ENCODE measurements at regions not wholly inside any gene's neighbourhood (a gene's known extent, or its start where the extent isn't known, plus 50 kb on each side); places are given as distances from the start of the nearest gene placed in this dataset.
"Not testable (repeated sequence)": the region's sequence is repeated elsewhere in the genome, so short reads cannot be mapped to it uniquely, and the experiment has no call there.

- no peak for DNase-seq (ENCODE audit: low read depth)
These were observed 194.4 kb downstream of the CTTN start for GRCh38 chr11:70592641-70593165.

DNA sequence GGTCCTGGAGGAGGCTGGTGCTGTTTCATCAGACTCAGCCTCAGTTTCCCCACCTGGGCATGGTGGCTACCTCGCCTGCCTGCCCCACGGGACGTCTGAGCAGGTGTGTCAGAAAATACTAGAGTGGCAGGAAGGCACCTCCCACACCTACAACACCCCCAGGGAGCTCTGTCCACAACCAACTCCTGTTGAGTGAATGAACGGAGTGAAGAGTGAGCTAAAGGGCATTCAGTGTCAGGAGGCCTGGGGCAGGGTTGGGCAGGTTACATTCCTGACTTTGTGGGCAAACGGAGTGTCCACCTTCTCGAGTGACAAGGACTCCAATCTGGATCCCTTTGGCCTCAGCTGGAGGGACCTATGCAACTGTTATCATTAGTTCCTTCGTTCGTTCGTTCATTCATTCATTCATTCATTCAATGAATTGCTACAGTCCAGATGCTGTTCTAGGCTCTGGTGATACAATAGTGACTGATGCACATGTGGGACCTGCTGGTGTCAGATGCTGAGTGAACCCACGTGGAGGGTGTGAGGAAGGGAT lies 195.2 kb downstream of the CTTN start:
- DNase-seq (ENCODE audit: low read depth), result no peak

- DNase-seq (ENCODE audit: low read depth), result no peak
These were observed 195.7 kb downstream of the CTTN start for GRCh38 chr11:70594031-70594430.

DNA sequence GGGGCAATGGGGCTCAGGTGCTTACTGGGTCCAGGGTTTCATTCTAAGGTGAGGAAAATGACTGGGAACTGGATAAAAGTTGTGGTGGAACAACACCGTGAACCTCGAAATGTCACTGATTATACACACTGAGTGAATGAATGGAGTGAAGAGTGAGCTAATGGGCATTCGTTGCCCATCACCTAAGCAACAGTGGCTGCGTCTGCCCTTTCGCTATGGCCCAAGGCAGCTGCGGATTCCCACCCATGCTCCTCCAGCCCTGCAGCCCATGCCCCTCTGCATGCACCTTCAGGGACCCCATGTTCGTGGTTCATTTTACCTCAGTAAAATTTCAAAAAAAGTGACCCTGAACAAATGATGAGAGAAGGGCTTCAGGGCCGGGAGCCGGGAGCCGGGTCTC lies 196.3 kb downstream of the CTTN start:
- DNase-seq (ENCODE audit: low read depth), result no peak

DNA sequence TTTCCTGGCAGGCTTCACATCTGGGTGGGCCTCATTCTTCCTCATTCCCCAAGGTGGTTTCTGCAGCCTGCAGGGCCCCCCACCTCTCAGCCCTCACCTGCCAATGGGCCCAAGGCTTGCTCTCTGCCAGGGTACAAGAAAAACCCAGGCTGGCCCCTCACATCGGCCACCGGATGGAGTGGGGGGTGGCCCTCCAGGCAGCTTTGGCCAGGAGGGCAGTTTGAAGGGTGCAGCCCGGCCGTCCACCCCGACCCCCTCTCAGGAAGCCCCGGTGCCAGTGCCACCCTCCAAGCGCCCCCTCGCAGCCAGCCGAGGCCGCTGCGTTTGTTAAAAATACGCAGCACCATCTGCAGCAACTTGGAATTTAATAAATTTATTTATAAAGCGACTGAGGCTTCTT lies 196.7 kb downstream of the CTTN start:
- no peak for DNase-seq (ENCODE audit: low read depth)

GRCh38 chr11:70595452-70595851 lies 197.1 kb downstream of the CTTN start:
- no peak for DNase-seq (ENCODE audit: low read depth)

DNA sequence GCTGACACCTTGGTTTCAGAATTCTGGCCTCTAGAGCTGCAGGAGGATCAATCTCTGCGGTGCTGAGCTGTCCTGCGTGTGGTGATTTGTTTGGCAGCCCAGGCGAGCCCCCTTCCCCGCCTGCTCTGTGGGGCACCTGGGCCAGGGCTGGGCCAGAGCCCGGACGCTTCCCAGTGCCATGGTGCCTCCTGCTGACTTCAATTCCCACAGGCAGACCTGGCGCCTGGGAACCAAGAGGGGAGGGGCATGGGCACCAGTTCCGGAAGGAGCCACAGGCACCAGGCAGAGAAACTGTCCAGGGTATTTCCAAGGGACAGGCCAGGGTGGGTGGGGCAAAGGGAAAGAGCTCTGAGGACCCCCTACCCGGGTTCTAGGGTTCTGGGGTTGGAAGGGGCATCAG lies 197.8 kb downstream of the CTTN start:
- no peak for DNase-seq (ENCODE audit: low read depth)

DNA sequence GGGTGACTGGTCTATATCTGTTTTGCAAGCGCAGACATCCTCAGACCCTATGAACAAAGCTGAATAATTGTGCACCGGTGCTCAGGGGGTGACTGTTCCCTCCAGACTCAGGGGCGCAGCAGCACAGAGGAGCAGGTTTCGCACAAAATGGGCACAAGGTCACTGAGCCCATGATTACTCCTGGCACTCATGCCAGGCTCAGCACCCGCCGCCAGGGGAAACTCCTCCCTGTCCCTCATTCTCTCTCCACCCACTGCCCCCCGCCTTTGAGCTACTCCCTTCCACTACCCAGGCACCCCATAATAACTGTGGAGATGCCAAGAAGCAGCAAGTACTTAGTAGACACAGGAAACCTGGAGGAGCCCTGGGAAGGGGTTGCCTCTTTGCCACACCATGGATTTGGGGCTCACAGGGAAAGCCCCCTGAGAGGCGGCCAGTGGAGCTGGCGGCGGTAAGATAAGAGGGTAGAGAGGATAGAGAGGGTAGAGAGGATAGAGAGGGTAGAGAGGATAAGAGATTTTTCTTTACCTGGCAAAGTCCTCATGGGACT lies 198.8 kb downstream of the CTTN start:
- DNase-seq (ENCODE audit: low read depth), result no peak

- no peak for DNase-seq (ENCODE audit: low read depth)
These were observed 199.7 kb downstream of the CTTN start for GRCh38 chr11:70597751-70598625.

DNA sequence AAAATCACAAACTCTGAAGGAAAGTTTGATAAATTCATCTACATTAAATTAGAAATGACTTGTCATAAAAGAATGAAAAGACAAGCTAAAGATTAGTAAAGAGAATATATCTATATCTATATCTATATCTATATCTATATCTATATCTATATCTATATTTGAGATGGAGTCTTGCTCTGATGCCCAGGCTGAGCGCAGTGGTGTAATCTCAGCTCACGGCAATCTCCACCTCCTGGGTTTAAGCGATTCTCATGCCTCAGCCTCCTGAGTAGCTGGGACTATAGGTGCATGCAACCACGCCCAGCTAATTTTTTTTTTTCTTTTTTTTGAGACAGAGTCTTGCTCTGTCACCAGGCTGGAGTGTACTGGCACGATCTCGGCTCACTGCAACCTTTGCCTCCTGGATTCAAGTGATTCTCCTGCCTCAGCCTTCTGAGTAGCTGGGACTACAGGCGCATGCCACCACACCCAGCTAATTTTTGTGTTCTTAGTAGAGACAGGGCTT lies 202.6 kb downstream of the CTTN start:
- not testable (repeated sequence) for DNase-seq (ENCODE audit: low read depth)

- no peak for DNase-seq (ENCODE audit: low read depth)
These were observed 203.7 kb downstream of the CTTN start for GRCh38 chr11:70601861-70602538.

GRCh38 chr11:70603114-70603755 lies 204.9 kb downstream of the CTTN start:
- no peak for DNase-seq (ENCODE audit: low read depth)

GRCh38 chr11:70603756-70604211 lies 205.5 kb downstream of the CTTN start:
- no peak for DNase-seq (ENCODE audit: low read depth)

DNA sequence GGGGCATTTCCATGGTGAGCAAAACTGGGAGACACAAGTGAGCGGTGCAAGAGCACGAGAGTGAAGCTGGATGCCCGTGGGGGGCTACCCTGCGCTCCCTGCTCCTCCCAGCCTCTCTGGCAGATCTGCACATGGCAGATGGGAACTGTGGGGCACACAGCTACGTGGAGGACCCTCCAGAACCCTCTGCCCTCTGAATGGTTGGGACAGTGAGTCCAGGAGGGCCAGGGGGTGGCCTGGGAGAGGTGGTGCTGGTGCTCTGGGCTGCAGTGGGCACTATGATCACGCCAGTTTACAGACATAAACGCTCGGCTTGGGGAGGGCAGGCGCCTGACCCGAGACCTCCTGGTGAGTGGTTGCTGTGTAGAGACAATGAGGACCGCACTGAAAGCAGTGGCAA lies 205.9 kb downstream of the CTTN start:
- no peak for DNase-seq (ENCODE audit: low read depth)

GRCh38 chr11:70604630-70605467 lies 206.5 kb downstream of the CTTN start:
- DNase-seq (ENCODE audit: low read depth), result no peak

DNA sequence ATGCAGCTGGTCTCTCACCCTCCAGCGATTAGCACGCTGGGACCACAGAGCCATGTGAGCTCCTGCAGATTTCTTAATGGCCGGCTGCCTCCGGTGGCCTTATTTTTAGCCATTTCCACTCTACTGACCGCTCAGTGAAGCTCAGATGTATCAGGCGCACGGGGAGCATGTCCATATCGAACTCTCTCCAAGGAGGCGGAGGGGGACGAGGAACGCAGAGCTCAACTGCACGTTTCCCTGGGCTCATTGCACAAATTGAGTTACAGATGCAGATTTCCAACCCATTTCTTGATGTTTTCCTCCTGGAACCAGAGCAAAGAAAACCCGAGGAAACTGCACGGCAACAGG lies 207.1 kb downstream of the CTTN start:
- no peak for DNase-seq (ENCODE audit: low read depth)

DNA sequence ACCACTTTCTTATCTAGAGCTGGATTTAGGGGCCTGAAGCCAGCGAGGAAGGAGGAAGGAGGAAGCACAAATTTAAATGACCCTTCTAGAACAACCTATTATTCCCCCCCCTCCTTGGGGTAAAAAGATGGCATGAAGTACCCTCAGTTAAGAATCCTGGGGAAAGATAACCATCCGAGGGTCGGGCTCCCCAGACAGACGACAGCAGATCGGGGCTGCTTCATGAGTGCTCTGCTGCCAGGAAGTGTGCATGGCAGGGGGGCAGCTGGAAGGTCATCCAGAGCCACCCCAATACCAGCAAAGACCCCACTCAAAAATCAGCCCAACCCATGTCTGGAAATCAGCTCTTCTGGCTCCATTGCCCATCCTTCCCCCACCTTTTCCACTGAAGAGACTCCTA lies 207.5 kb downstream of the CTTN start:
- DNase-seq (ENCODE audit: low read depth), result no peak

GRCh38 chr11:70606248-70606950 lies 208.1 kb downstream of the CTTN start:
- DNase-seq (ENCODE audit: low read depth), result no peak

DNA sequence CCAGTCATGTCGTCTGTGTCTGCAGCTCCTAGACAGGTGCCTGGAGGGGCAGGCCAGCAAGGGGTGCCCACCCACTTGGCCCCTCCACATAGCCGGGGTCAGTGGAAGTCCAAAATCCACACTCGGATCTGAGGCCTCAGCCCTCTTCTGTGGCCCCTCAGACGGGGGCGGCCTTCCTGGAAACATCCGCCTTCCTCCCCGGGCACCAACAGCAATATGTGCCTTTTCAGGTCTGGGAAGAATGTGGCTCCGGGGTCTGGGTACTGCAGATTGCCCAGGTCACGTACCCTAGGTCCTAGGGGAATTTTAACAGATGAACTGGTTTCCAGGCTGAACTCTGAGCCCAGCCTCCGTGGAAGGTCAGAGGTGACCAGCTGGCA lies 208.6 kb downstream of the CTTN start:
- no peak for DNase-seq (ENCODE audit: low read depth)

DNA sequence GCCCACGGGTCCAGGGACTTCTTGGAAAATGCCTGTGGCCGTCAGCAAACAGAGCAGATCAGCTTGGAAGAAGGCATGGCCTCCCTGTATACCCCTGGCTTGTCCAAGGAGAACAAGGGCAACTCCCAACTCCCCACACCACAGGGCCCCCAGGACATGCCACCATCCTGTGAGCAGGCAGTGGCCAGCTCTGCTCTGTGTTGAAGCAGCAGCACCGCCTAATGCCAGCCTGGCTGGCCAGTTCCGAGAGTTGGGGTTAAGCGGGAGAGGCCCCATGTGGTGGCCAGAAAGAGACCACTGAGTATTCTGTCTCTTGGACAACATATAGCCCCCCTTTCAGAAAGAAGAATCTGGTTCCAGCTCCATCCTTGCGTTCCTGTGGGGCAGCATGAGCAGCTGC lies 209.2 kb downstream of the CTTN start:
- DNase-seq (ENCODE audit: low read depth), result no peak

Measured in stimulated activated CD4-positive, alpha-beta T cell treated with anti-CD3 and anti-CD28 coated beads, Interleukin-2, amount 100 ng/mL, for 4 hours (primary cell).